ENCODE measurements at regions not wholly inside any gene's neighbourhood (a gene's known extent, or its start where the extent isn't known, plus 50 kb on each side); places are given as distances from the start of the nearest gene placed in this dataset.

GRCh38 chr1:5779608-5780323 is 212.5 kb downstream of the NPHP4 start:
- ChIA-PET CTCF (no interaction called here), RAD21 (ENCODE audit: low non-redundant PET in 1 of 2, low total read pairs in 2 of 2, uncharacterized antibody in 2 of 2, unreplicated experiment in 2 of 2) (no interaction called here), POLR2A (no interaction called here)
- Histone ChIP-seq H3K9me2 (ENCODE audit: insufficient read depth) (no peaks in the 10 kb centered on the region), H2AFZ (ENCODE audit: low read depth, low read length, poor library complexity, severe bottlenecking) (no peak overlapping the region), H3K4me2 (ENCODE audit: low read length) (no peak overlapping the region), H3K79me2 (ENCODE audit: insufficient read depth, low read length) (no peaks in the 10 kb centered on the region), H3K27ac (ENCODE audit: low read depth, low read length) (no peak overlapping the region), H3K27me3 (ENCODE audit: insufficient read depth, low read length) (no peaks in the 10 kb centered on the region), H4K20me1 (ENCODE audit: insufficient read depth) (no peaks in the 10 kb centered on the region), H3K9me3 (ENCODE audit: control insufficient read depth in 1 of 2, insufficient read depth in 1 of 2, low read depth in 1 of 2, low read length in 2 of 2) (no peaks in the 10 kb centered on the region), H3K36me3 (ENCODE audit: control insufficient read depth in 1 of 2, insufficient read depth in 2 of 2, low read length in 2 of 2) (no peaks in the 10 kb centered on the region), H3K4me3 (replicated peaks in 1 of 2; ENCODE audit: low read depth in 1 of 2, low read length in 2 of 2) (no peak overlapping the region), H3K9ac (ENCODE audit: low read length) (no peak overlapping the region), H3K4me1 (ENCODE audit: control insufficient read depth in 1 of 2, insufficient read depth in 2 of 2, low read length in 2 of 2) (no peaks in the 10 kb centered on the region)
- intact Hi-C loops (cut with micrococcal nuclease): no loop called here
- ATAC-seq: no peak
- TF ChIP-seq EGR1 (IDR thresholded peaks at IDR 0.05; ENCODE audit: low read depth) (no peak), ZFX (IDR thresholded peaks at IDR 0.05) (no peak), SIN3A (IDR thresholded peaks at IDR 0.05; ENCODE audit: low read depth) (no peak)
- BruUV-seq (replicated peaks): no TSS peak
- DNase-seq (ENCODE audit: low read depth, low spot score): no peak

GRCh38 chr1:5776035-5776550 is 216.1 kb downstream of the NPHP4 start:
- TF ChIP-seq MAX (IDR thresholded peaks at IDR 0.05) (no peak), REST (IDR thresholded peaks at IDR 0.05; ENCODE audit: low read depth) (no peak), JUND (IDR thresholded peaks at IDR 0.05) (no peak), CBX3 (IDR thresholded peaks at IDR 0.05; ENCODE audit: low read depth) (no peak), CEBPB (IDR thresholded peaks at IDR 0.05; ENCODE audit: low read depth) (no peak), ZBTB33 (IDR thresholded peaks at IDR 0.05; ENCODE audit: extremely low read depth, insufficient replicate concordance, low read length) (no peak), ZNF274 (IDR thresholded peaks at IDR 0.05; ENCODE audit: low read depth, low read length) (no peak), EGR1 (IDR thresholded peaks at IDR 0.05; ENCODE audit: low read depth) (no peak)
- DNase-seq (ENCODE audit: low read depth, low spot score): no peak
- intact Hi-C loops (cut with micrococcal nuclease): no loop called here
- RAD21 ChIA-PET (ENCODE audit: low non-redundant PET in 1 of 2, low total read pairs in 2 of 2, uncharacterized antibody in 2 of 2, unreplicated experiment in 2 of 2): no interaction called here
- Histone ChIP-seq H3K79me2 (ENCODE audit: insufficient read depth, low read length) (no peaks in the 10 kb centered on the region), H3K9me2 (ENCODE audit: insufficient read depth) (no peaks in the 10 kb centered on the region), H4K20me1 (ENCODE audit: insufficient read depth) (no peaks in the 10 kb centered on the region), H3K4me3 (replicated peaks in 1 of 2; ENCODE audit: low read depth in 1 of 2, low read length in 2 of 2) (no peak overlapping the region), H3K27me3 (ENCODE audit: insufficient read depth, low read length) (no peaks in the 10 kb centered on the region), H3K4me1 (ENCODE audit: control insufficient read depth in 1 of 2, insufficient read depth in 2 of 2, low read length in 2 of 2) (no peaks in the 10 kb centered on the region), H2AFZ (ENCODE audit: low read depth, low read length, poor library complexity, severe bottlenecking) (no peak overlapping the region), H3K4me2 (ENCODE audit: low read length) (no peak overlapping the region), H3K36me3 (ENCODE audit: control insufficient read depth in 1 of 2, insufficient read depth in 2 of 2, low read length in 2 of 2) (no peaks in the 10 kb centered on the region), H3K27ac (ENCODE audit: low read depth, low read length) (no peak overlapping the region), H3K9me3 (ENCODE audit: control insufficient read depth in 1 of 2, insufficient read depth in 1 of 2, low read depth in 1 of 2, low read length in 2 of 2) (no peaks in the 10 kb centered on the region), H3K9ac (ENCODE audit: low read length) (no peak overlapping the region)
- no TSS peak for BruUV-seq (replicated peaks)
- CTCF ChIA-PET: no interaction called here
- ATAC-seq: no peak
- POLR2A ChIA-PET: no interaction called here

Measured in HCT116 (cell line).